HAP-1 (cell line): ENCODE measurements at regions not wholly inside any gene's neighbourhood (a gene's known extent, or its start where the extent isn't known, plus 50 kb on each side); places are given as distances from the start of the nearest gene placed in this dataset.
A peak's percentile ranks its signal among the peaks of the same experiment; 100 is the strongest.

Source experiments
- DNase-seq, 2 experiments: peaks; one replicate each; pipeline ENCODE4 v3.0.0-alpha.2; 2016 to 2020; ENCODE audit warnings: low spot score in 2 of 2
- H3K27me3 ChIP-seq: fragments of 250-450 bp; sonication (Bioruptor Pico); 2 replicates; pipeline ENCODE4 v1.5.1; 2020; ENCODE audit warnings: low read depth, mild to moderate bottlenecking, moderate library complexity
- H3K36me3 ChIP-seq: fragments of 250-450 bp; sonication (Bioruptor Pico); replicated peaks from 2 replicates; pipeline ENCODE4 v1.5.1; 2020; ENCODE audit warnings: mild to moderate bottlenecking
- H3K4me1 ChIP-seq: fragments of 250-450 bp; sonication (Bioruptor Pico); 2 replicates; pipeline ENCODE4 v1.5.1; 2020; ENCODE audit warnings: mild to moderate bottlenecking
- H3K4me3 ChIP-seq: fragments of 250-450 bp; sonication (Bioruptor Pico); 2 replicates; pipeline ENCODE4 v1.5.1; 2020; ENCODE audit warnings: mild to moderate bottlenecking, moderate library complexity
- H3K9me3 ChIP-seq: fragments of 250-450 bp; sonication (Bioruptor Pico); 2 replicates; pipeline ENCODE4 v1.5.1; 2020; ENCODE audit warnings: mild to moderate bottlenecking, moderate library complexity
- in situ Hi-C: fragments of 300-500 bp; cut with MboI; formaldehyde crosslinking; loops from 3 replicates; pipeline ENCODE4 v1.14.3; 2020; ENCODE audit warnings: low sequenced_read_pairs, inconsistent platforms, mixed read lengths

DNA sequence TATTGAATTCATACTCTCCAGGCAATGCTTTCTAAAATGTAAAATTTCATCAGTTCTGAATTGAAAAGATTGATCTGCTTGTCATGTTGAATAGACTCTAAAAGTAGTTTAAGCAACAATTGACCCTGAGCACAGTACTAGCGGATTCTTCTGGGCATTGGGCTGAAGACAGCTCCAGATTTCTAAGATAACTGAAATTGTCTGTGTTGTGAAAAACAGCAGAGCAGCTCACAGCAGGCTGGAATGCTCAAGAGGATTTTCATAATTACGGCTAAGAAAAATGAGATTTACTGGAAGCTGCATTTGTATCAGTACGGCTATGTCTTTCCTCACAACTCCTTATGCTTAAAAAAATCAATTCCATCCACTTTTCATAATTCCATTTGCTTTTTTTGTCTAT is 373.7 kb downstream of the HACE1 start:
- Histone ChIP-seq H3K36me3 (no peaks in the 10 kb centered on the region), H3K4me1 (no peaks in the 10 kb centered on the region), H3K9me3 (no peaks in the 10 kb centered on the region), H3K27me3 (peaks cover 4% of the 10 kb centered on the region; the same call in 1 of the 2 replicates), H3K4me3 (no peak overlapping the region)
- DNase-seq, result no peak
- in situ Hi-C loops, result no loop called here

- H3K4me3 ChIP-seq, result no peak overlapping the region
- H3K9me3 ChIP-seq, result no peaks in the 10 kb centered on the region
- in situ Hi-C loops, result no loop called here
- H3K27me3 ChIP-seq, result peaks cover 9% of the 10 kb centered on the region; the same call in 1 of the 2 replicates
- H3K4me1 ChIP-seq, result no peaks in the 10 kb centered on the region
- no peaks in the 10 kb centered on the region for H3K36me3 ChIP-seq
- DNase-seq, result no peak
Measured at GRCh38 chr6:104484626-104485025, 375.1 kb downstream of the HACE1 start.

GRCh38 chr6:104484191-104484590 is 375.5 kb downstream of the HACE1 start:
- no peaks in the 10 kb centered on the region for H3K4me1 ChIP-seq
- H3K9me3 ChIP-seq, result no peaks in the 10 kb centered on the region
- H3K27me3 ChIP-seq, result peaks cover 12% of the 10 kb centered on the region; the same call in 1 of the 2 replicates
- in situ Hi-C loops, result no loop called here
- no peak for DNase-seq
- H3K36me3 ChIP-seq, result no peaks in the 10 kb centered on the region
- no peak overlapping the region for H3K4me3 ChIP-seq

DNA sequence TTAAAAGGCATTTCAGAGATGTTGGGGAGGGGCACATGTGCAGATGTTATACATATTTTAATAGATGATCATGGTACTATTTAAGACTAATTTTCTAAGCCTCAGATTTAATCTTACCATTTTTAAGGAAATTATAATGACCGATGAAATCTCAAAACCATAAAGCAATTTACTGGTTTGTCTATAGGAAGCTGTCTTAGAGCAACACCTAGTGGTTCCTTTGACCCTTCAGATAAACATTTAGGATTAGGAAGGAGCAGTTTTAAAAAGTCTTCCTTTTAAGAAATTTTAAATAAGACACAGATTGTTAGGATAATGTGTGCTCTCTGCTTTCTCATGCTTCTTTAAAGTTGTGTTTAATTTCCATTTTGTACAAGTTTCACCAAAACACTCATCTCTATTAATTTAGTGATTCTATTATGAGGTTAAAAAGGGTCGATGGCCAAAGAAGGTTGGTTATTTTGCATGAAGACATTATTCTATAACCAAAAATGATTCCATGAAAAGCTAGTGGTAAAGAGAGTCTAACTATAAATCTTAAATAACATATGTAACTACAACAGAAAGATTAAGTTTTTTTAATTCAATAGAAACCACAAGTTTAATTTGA is 376.4 kb downstream of the HACE1 start:
- in situ Hi-C loops, result no loop called here
- H3K4me3 ChIP-seq, result no peak overlapping the region
- peak in 1 of 2 experiments; percentile 7 for DNase-seq
- no peaks in the 10 kb centered on the region for H3K4me1 ChIP-seq
- peaks cover 12% of the 10 kb centered on the region; the same call in 1 of the 2 replicates for H3K27me3 ChIP-seq
- no peaks in the 10 kb centered on the region for H3K36me3 ChIP-seq
- no peaks in the 10 kb centered on the region for H3K9me3 ChIP-seq

- no peak overlapping the region for H3K4me3 ChIP-seq
- H3K36me3 ChIP-seq, result no peaks in the 10 kb centered on the region
- in situ Hi-C loops, result no loop called here
- H3K27me3 ChIP-seq, result peaks cover 10% of the 10 kb centered on the region
- no peaks in the 10 kb centered on the region for H3K9me3 ChIP-seq
- no peaks in the 10 kb centered on the region for H3K4me1 ChIP-seq
- DNase-seq, result no peak
Measured at GRCh38 chr6:104477569-104477968, 382.1 kb downstream of the HACE1 start.

- in situ Hi-C loops, result no loop called here
- no peak for DNase-seq
- H3K9me3 ChIP-seq, result no peaks in the 10 kb centered on the region
- H3K4me3 ChIP-seq, result no peak overlapping the region
- peaks cover under 1% of the 10 kb centered on the region; the same call in 1 of the 2 replicates for H3K27me3 ChIP-seq
- no peaks in the 10 kb centered on the region for H3K36me3 ChIP-seq
- H3K4me1 ChIP-seq, result no peaks in the 10 kb centered on the region
Measured at GRCh38 chr6:104473021-104473429, 386.7 kb downstream of the HACE1 start.

DNA sequence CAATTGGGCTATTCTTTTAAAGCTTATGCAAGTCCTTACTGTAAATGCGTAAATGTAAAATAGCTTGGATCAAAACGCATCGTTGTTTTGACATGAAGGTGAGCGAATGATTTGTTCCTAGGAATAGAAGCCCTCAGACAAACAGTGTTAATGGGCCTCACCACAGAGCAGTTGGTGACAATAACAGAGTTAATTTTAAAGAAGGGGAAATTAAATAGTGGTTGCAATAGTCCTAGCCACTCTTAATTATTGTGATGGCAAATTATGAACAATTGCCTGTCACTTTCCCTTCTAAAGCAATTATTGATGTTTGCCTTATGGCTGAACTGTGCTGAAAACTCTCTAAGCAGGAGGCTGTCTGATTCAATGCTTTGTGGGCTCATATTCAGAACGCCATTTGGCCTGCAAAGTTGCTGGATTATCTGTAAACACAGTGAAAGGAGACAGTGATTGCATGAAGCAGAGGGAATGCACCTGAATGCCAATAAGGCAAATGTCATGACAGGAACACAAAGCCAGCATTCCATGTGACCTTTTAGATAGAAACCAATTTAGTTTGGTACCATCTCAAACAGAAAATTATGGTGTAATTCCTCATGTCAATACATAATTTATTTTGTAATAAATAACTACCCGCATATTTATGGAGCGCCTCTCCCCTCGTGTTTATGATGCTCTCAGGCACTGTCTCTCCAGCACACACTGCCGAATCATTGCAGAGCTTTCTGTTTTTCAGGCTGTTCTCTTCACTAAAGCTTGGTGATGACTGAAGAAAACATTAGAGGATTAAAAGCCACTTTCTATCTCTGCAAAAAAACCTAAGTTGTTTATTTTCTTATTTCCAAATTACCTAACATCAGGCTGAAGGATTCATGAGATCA is 387.5 kb downstream of the HACE1 start:
- no peaks in the 10 kb centered on the region for H3K9me3 ChIP-seq
- H3K27me3 ChIP-seq, result no peaks in the 10 kb centered on the region; the same call in 1 of the 2 replicates
- in situ Hi-C loops, result no loop called here
- DNase-seq, result no peak
- H3K4me1 ChIP-seq, result no peaks in the 10 kb centered on the region
- no peaks in the 10 kb centered on the region for H3K36me3 ChIP-seq
- no peak overlapping the region for H3K4me3 ChIP-seq

DNA sequence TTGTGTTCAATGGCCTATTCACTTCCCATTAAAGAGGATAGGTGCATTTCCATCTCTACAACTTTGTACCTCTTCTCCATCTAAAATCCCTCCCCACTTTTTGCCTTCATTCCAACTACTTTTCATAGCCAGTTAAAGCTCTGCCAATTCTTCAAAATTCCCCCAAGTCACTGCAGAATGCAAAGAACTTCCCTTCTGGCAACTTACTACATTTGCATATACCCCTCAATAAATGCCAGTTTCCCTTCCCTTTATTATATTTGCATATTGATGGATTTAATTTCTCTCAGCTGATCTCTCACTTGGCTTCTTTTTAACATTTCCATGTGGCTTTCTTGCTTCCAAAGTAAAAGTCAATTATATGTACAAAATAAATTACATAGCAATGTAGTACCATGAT is 393.4 kb downstream of the HACE1 start:
- H3K4me3 ChIP-seq, result no peak overlapping the region
- no peaks in the 10 kb centered on the region for H3K9me3 ChIP-seq
- no peaks in the 10 kb centered on the region; the same call in 1 of the 2 replicates for H3K27me3 ChIP-seq
- in situ Hi-C loops, result no loop called here
- H3K36me3 ChIP-seq, result no peaks in the 10 kb centered on the region
- no peaks in the 10 kb centered on the region for H3K4me1 ChIP-seq
- no peak for DNase-seq

- Histone ChIP-seq H3K9me3 (no peaks in the 10 kb centered on the region), H3K27me3 (no peaks in the 10 kb centered on the region; the same call in 1 of the 2 replicates), H3K4me3 (no peak overlapping the region), H3K36me3 (no peaks in the 10 kb centered on the region), H3K4me1 (no peaks in the 10 kb centered on the region)
- in situ Hi-C loops, result no loop called here
- DNase-seq, result no peak
Measured at GRCh38 chr6:104462811-104463599, 396.7 kb downstream of the HACE1 start.

- Histone ChIP-seq H3K9me3 (no peaks in the 10 kb centered on the region), H3K4me3 (no peak overlapping the region), H3K4me1 (no peaks in the 10 kb centered on the region), H3K27me3 (no peaks in the 10 kb centered on the region), H3K36me3 (no peaks in the 10 kb centered on the region)
- in situ Hi-C loops, result no loop called here
- no peak for DNase-seq
Measured at GRCh38 chr6:104460738-104461483, 398.8 kb downstream of the HACE1 start.

GRCh38 chr6:104459543-104459942 is 400.2 kb downstream of the HACE1 start:
- Histone ChIP-seq H3K9me3 (no peaks in the 10 kb centered on the region), H3K4me3 (no peak overlapping the region), H3K4me1 (no peaks in the 10 kb centered on the region), H3K36me3 (no peaks in the 10 kb centered on the region), H3K27me3 (no peaks in the 10 kb centered on the region)
- in situ Hi-C loops, result no loop called here
- no peak for DNase-seq

- no peak overlapping the region for H3K4me3 ChIP-seq
- no peak for DNase-seq
- H3K4me1 ChIP-seq, result no peaks in the 10 kb centered on the region
- H3K27me3 ChIP-seq, result no peaks in the 10 kb centered on the region
- no peaks in the 10 kb centered on the region for H3K9me3 ChIP-seq
- no peaks in the 10 kb centered on the region for H3K36me3 ChIP-seq
- in situ Hi-C loops, result no loop called here
Measured at GRCh38 chr6:104449918-104450317, 409.8 kb downstream of the HACE1 start.
